Thoracic aorta (tissue), 2 donors: ENCODE measurements at regions not wholly inside any gene's neighbourhood (a gene's known extent, or its start where the extent isn't known, plus 50 kb on each side); places are given as distances from the start of the nearest gene placed in this dataset.

Source experiments
- ATAC-seq: fragments of 150-250 bp; one replicate; pipeline ENCODE4 v1.8.0; 2017; ENCODE audit warnings: low read depth; ENCODE audit not compliant: insufficient number of reproducible peaks, low FRiP score
- DNase-seq: peaks from one replicate; pipeline ENCODE4 v3.0.0-alpha.2; 2020; ENCODE audit warnings: low spot score
- H3K27ac ChIP-seq, 2 donors: fragments of 200-600 bp; sonication (generic); 1 replicate in 1 of 2; 2 replicates in 1 of 2; pipeline ENCODE4 v1.5.1; 2016; ENCODE audit warnings: mild to moderate bottlenecking in 2 of 2, moderate library complexity in 2 of 2
- H3K27me3 ChIP-seq: fragments of 200-600 bp; sonication (generic); replicated peaks from 2 replicates; pipeline ENCODE4 v1.6.0; 2016; ENCODE audit warnings: mild to moderate bottlenecking; ENCODE audit not compliant: insufficient read depth
- H3K36me3 ChIP-seq: fragments of 200-600 bp; sonication (generic); one replicate; pipeline ENCODE4 v1.5.1; 2016
- H3K4me1 ChIP-seq, 2 donors: fragments of 200-600 bp; sonication (generic); 1 replicate in 1 of 2; 2 replicates in 1 of 2; pipeline versions ENCODE4 v1.5.1 to v1.6.0; 2016; ENCODE audit warnings: low read depth in 2 of 2, mild to moderate bottlenecking in 1 of 2; ENCODE audit not compliant: control insufficient read depth in 1 of 2
- H3K4me3 ChIP-seq: fragments of 200-600 bp; sonication (generic); 2 replicates; pipeline ENCODE4 v1.5.1; 2016; ENCODE audit warnings: mild to moderate bottlenecking
- H3K9me3 ChIP-seq: fragments of 200-600 bp; sonication (generic); 2 replicates; pipeline ENCODE4 v1.5.1; 2016
- TF ChIP-seq, protein P1 (sequence below): fragments of 200-600 bp; sonication (generic); IDR thresholded peaks from one replicate; pipeline ENCODE4 v1.5.1; 2019; ENCODE audit warnings: antibody characterized with exemption

GRCh38 chrX:141402897-141403610, 160.7 kb upstream of the SPANXC start:
- ATAC-seq, result no peak

GRCh38 chrX:141396536-141396935, 154.2 kb upstream of the SPANXC start:
- DNase-seq, result no peak

More at GRCh38 chrX:141402897-141403610, 160.7 kb upstream of the SPANXC start:
- no peaks in the 10 kb centered on the region for H3K36me3 ChIP-seq
- DNase-seq, result no peak
- no peaks in the 10 kb centered on the region for H3K27me3 ChIP-seq
- no peak overlapping the region for H3K27ac ChIP-seq
- no peak overlapping the region for H3K4me3 ChIP-seq
- TF ChIP-seq, protein P1, sequence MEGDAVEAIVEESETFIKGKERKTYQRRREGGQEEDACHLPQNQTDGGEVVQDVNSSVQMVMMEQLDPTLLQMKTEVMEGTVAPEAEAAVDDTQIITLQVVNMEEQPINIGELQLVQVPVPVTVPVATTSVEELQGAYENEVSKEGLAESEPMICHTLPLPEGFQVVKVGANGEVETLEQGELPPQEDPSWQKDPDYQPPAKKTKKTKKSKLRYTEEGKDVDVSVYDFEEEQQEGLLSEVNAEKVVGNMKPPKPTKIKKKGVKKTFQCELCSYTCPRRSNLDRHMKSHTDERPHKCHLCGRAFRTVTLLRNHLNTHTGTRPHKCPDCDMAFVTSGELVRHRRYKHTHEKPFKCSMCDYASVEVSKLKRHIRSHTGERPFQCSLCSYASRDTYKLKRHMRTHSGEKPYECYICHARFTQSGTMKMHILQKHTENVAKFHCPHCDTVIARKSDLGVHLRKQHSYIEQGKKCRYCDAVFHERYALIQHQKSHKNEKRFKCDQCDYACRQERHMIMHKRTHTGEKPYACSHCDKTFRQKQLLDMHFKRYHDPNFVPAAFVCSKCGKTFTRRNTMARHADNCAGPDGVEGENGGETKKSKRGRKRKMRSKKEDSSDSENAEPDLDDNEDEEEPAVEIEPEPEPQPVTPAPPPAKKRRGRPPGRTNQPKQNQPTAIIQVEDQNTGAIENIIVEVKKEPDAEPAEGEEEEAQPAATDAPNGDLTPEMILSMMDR, result no peak
- H3K4me1 ChIP-seq, result peaks cover 0 to 10% of the 10 kb centered on the region in 2 donors
- H3K9me3 ChIP-seq, result no peaks in the 10 kb centered on the region

GRCh38 chrX:141375011-141375760, 132.9 kb upstream of the SPANXC start:
- no peak for DNase-seq
- no peaks in the 10 kb centered on the region for H3K9me3 ChIP-seq
- peak overlapping the region; percentile 9 for H3K4me3 ChIP-seq
- peaks cover 0 to 11% of the 10 kb centered on the region in 2 donors for H3K4me1 ChIP-seq
- H3K27me3 ChIP-seq, result no peaks in the 10 kb centered on the region
- ATAC-seq, result no peak
- TF ChIP-seq, protein P1, result no peak
- no peak overlapping the region for H3K27ac ChIP-seq
- H3K36me3 ChIP-seq, result no peaks in the 10 kb centered on the region

More at GRCh38 chrX:141396536-141396935, 154.2 kb upstream of the SPANXC start:
- no peaks in the 10 kb centered on the region for H3K36me3 ChIP-seq
- no peaks in the 10 kb centered on the region for H3K27me3 ChIP-seq
- no peak overlapping the region for H3K4me3 ChIP-seq
- H3K27ac ChIP-seq, result no peak overlapping the region
- TF ChIP-seq, protein P1, result no peak
- no peak for ATAC-seq
- H3K4me1 ChIP-seq, result no peaks in the 10 kb centered on the region
- H3K9me3 ChIP-seq, result no peaks in the 10 kb centered on the region

- Histone ChIP-seq H3K9me3 (no peaks in the 10 kb centered on the region), H3K36me3 (no peaks in the 10 kb centered on the region), H3K4me1 (peaks cover 0 to 6% of the 10 kb centered on the region in 2 donors), H3K4me3 (no peak overlapping the region), H3K27me3 (no peaks in the 10 kb centered on the region), H3K27ac (peak overlapping the region in 1 of 2 donors; percentile 35)
- no peak for ATAC-seq
- DNase-seq, result no peak
- TF ChIP-seq, protein P1, result no peak
Measured at GRCh38 chrX:141341743-141342142, 99.4 kb upstream of the SPANXC start.

- no peak for ATAC-seq
- DNase-seq, result no peak
- TF ChIP-seq, protein P1, result no peak
Measured at GRCh38 chrX:141341341-141341740, 99.0 kb upstream of the SPANXC start.

More at GRCh38 chrX:141341341-141341740, 99.0 kb upstream of the SPANXC start:
- H3K4me1 ChIP-seq, result peaks cover 0 to 6% of the 10 kb centered on the region in 2 donors
- H3K27me3 ChIP-seq, result no peaks in the 10 kb centered on the region
- peak overlapping the region in 1 of 2 donors; percentile 35 for H3K27ac ChIP-seq
- H3K9me3 ChIP-seq, result no peaks in the 10 kb centered on the region
- H3K36me3 ChIP-seq, result no peaks in the 10 kb centered on the region
- H3K4me3 ChIP-seq, result no peak overlapping the region
